Adrenal gland (tissue), 5 donors: ENCODE measurements at regions not wholly inside any gene's neighbourhood (a gene's known extent, or its start where the extent isn't known, plus 50 kb on each side); places are given as distances from the start of the nearest gene placed in this dataset.

Source experiments
- POLR2A ChIP-seq, 2 donors: fragments of 450-650 bp; IDR thresholded peaks; one replicate each; pipeline ENCODE4 v1.6.1; 2017; ENCODE audit warnings: antibody characterized with exemption in 2 of 2, mild to moderate bottlenecking in 2 of 2, moderate library complexity in 1 of 2
- TF ChIP-seq, protein P1 (sequence below), 6 experiments: fragments of 450-650 bp in 4 of 6; fragments of 200-600 bp in 2 of 6; sonication (generic) in 1 of 6; IDR thresholded peaks; 1 replicate in 5 of 6; 2 replicates in 1 of 6; pipeline versions ENCODE4 v1.5.1 to v1.8.0; 2016 to 2021; ENCODE audit warnings: antibody characterized with exemption in 6 of 6, mild to moderate bottlenecking in 2 of 6, moderate library complexity in 1 of 6
- donor health status: DM: no; HTN: no; CAD: no.

DNA sequence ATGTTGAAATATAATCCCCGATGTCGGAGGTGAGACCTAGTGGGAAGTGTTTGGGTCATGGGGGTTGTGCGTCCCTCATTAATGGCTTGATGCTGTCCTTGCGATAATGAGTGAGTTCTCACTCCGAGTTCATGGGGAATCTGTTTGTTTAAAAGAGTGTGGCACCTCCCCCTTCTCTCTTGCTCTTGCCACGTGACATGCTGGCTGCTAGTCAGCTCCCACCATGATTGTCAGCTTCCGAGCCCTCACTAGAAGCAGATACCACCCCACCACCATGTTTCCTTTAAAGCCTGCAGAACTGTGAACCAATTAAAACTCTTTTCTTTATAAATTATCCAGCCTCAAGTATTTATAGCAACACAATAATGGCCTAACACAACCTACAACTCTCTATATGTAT is 166.3 kb upstream of the MBNL1 start:
- TF ChIP-seq, protein P1, sequence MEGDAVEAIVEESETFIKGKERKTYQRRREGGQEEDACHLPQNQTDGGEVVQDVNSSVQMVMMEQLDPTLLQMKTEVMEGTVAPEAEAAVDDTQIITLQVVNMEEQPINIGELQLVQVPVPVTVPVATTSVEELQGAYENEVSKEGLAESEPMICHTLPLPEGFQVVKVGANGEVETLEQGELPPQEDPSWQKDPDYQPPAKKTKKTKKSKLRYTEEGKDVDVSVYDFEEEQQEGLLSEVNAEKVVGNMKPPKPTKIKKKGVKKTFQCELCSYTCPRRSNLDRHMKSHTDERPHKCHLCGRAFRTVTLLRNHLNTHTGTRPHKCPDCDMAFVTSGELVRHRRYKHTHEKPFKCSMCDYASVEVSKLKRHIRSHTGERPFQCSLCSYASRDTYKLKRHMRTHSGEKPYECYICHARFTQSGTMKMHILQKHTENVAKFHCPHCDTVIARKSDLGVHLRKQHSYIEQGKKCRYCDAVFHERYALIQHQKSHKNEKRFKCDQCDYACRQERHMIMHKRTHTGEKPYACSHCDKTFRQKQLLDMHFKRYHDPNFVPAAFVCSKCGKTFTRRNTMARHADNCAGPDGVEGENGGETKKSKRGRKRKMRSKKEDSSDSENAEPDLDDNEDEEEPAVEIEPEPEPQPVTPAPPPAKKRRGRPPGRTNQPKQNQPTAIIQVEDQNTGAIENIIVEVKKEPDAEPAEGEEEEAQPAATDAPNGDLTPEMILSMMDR (IDR thresholded peaks at IDR 0.05) = no peak
- TF ChIP-seq POLR2A (IDR thresholded peaks at IDR 0.05) = no peak
